ENCODE measurements at regions not wholly inside any gene's neighbourhood (a gene's known extent, or its start where the extent isn't known, plus 50 kb on each side); places are given as distances from the start of the nearest gene placed in this dataset.

GRCh38 chr6:99138445-99138844 lies 190.7 kb upstream of the FBXL4 start:
- no peak for DNase-seq

DNA sequence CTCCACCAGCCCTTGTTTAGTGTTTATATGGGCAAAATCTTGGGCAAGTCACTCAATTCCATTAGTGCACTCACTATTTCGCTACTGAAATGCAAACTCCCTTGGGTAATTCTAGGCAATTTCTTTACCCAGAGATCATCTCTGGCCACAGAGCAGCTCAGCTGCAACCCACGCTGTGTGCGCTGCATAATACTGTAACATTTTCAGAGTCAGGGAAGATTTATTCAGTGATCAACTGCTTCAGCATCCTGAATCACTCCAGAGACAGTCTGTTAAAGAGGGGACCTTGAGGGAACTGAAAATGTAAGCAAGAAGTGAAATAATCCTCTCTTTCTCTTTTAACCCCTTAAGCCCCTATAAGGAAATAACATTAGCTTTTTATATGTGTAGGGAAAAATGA lies 189.6 kb upstream of the FBXL4 start:
- DNase-seq: no peak

- DNase-seq: no peak
These were observed 188.7 kb upstream of the FBXL4 start for GRCh38 chr6:99136488-99136887.

GRCh38 chr6:99132026-99132635 lies 184.4 kb upstream of the FBXL4 start:
- no peak for DNase-seq

GRCh38 chr6:99130897-99131873 lies 183.4 kb upstream of the FBXL4 start:
- DNase-seq: no peak

GRCh38 chr6:99129835-99130234 lies 182.1 kb upstream of the FBXL4 start:
- DNase-seq: no peak

- no peak for DNase-seq
These were observed 174.0 kb upstream of the FBXL4 start for GRCh38 chr6:99121748-99122147.

- DNase-seq: no peak
These were observed 172.9 kb upstream of the FBXL4 start for GRCh38 chr6:99120641-99121040.

GRCh38 chr6:99119109-99120031 lies 171.6 kb upstream of the FBXL4 start:
- DNase-seq: peak; percentile 58

DNA sequence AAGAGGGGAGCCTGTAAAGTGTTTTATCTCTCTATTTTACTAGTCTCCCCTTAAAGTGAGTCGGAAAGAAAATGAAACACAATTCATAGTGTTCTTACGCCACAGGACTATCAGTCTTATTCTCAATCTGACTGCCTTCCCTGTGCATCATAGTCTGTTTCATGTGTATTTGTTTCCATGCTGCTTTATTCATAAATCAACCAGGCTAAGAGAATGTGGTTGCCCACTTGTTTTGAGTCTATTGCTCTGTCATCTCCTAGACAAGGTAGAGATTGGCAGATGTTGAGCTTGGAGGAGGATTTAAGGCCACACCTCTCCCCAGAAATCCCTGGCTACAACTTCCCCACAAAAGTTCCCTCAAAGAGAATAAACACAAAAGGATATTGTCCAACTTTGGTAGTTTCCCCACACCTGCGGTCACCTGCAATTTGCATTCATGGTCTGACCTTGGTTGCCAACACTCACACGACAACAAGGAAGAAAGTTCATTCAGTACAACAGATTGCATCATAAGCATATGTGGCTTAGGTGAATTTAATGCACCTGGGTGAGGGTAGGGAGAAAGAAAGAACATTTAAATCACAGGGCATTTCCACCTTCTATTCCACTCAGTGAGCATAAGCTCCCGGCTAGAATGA lies 167.1 kb upstream of the FBXL4 start:
- DNase-seq: no peak

DNA sequence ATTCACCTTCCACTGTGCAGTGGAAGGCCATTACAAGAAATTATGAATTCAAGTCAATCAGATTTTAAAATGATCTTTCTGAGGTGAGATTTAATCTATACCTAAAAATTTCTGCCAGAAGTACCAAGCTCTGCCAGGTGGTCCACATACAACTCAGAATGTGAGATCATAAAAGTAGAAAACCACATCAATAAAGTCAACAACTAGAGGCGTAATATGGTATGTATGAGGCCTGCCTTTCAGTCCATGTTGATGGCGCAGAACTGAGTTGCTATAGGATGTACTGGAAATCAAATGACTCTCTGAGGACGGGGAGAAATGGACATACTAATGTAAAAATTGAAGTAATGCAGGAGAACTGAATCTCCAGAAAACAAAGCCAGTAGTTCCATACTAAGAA lies 163.8 kb upstream of the FBXL4 start:
- no peak for DNase-seq

DNA sequence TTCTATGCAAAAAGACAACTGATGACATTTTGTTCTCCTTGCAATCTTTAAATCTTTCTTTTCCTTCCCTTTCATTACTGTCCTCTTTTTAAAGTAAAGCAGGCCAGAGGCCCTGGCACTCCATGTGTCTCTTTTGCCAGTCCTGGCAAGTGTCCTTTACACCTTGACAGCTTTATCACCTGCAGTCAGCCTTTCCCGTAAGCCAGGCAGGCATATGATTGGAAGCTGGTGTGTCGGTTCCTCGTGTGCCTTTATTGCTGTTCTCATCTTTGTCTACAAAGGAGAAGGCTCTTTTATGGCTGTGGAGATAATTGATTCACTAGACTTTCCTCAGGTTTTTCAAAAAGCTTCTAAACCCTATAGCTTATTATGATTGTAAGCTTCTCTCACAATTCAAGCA lies 162.3 kb upstream of the FBXL4 start:
- DNase-seq: no peak

DNA sequence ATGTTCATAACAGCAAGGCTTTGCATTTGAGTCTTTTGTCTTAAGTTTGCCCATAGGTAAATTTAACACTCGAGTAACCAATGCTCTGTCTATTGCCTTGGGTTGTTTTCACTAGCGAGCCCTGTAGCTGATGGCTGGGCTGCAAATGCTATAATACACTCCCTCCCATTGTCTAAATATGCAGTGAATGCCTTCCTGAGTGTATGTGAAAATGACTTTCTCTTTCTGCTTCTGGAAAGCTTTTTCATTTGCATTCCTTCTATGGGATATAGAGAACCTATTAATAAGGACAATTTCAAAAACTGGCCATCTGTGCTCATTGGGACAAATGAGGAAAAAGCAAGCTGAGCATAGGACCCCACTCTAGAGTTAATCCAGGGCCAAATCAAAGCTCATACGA lies 156.5 kb upstream of the FBXL4 start:
- no peak for DNase-seq

DNA sequence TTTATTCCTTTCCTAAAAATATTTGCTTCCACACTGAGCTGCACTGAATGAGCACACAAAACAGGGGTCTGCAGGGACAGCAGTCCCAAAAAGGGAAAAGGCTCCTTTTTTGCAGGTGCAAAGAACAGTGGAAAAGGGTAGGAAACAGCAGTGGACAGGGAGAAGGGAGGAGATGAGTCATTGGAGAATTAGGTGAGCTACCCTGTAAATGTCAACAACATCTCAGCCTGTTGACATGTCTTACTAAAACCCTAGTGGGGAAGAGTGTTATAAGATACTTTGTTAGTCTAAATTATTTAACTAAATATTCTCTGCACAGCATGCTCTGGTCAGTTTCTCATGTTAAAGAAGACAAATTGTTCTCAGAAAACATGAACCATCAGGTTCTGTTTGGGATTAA lies 151.5 kb upstream of the FBXL4 start:
- no peak for DNase-seq

DNA sequence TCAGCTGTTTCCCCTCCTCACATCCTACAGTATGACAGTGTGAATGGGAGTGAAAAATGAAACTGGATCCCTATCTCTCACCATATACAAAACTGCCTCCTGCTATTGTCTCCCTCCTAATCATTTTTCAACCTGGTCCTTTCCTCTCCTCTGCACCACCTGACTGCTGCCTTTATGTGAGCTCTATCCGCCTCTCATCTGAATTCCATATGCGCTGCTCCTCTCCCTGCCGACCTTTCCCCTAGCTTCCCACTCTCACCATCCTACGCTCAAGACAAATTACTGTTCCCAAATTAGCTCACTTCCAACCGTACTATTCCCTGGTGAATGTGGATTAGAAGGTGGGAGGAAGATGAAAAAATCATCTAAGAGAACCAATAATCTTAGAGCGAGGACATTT lies 148.4 kb upstream of the FBXL4 start:
- DNase-seq: no peak

GRCh38 chr6:99093456-99094190 lies 145.9 kb upstream of the FBXL4 start:
- no peak for DNase-seq

- DNase-seq: no peak
These were observed 144.7 kb upstream of the FBXL4 start for GRCh38 chr6:99092461-99092860.

- no peak for DNase-seq
These were observed 144.2 kb upstream of the FBXL4 start for GRCh38 chr6:99091985-99092384.

DNA sequence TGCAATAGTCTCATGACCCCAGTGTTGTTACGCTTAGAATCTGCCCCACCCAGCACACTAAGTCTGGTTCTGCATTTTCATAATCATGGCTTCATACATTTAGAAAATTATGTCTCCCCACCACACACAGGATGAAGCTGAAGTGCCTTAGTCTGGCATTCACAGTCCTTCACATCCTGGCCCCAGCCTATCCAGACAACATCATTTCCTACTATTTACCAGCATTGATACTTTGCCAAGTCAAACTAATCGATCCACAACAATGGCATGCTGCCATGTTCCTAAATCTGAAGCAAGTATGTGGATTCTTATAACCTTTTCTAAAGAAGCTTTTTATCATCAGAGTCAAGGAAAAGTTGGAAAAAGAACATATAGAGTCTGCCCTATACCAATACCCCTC lies 132.4 kb upstream of the FBXL4 start:
- DNase-seq: no peak

DNA sequence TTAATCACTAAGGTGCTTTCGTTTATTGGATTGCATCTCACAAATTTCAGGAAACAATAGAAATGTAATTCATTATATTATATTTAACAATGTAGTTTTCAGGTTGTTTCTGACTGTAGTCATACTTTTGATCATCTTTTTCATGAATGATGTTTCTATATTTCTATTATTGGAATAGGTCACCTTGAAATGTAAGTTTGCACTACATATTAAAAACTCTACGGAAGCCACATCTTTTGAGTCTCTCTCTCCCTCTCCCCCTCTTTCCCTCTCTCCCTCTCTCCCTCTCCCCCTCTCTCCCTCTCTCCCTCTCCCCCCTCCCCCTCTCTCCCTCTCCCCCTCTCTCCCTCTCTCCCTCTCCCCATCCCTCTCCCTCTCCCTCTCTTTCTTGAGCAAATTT lies 131.3 kb upstream of the FBXL4 start:
- no peak for DNase-seq

- DNase-seq: no peak
These were observed 125.5 kb upstream of the FBXL4 start for GRCh38 chr6:99073223-99073622.

DNA sequence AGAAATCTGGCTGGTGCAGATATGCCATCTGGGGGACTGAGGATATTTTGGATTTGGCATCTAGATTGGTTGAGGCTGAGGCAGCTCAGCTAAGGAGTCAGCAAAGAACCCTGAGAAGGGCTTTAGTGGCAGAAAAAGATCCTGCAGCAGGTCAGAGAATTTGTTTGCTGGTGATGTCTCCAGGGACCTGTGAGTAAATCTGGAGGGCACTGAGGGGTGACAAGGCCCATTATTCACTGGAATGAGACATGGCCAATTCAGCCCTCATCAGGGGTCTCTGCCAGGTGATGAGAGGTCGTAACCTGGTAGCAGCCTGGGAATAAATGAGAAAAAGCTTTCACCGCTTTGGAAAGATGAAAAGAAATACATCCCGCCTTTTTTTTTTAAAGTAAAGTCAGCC lies 118.3 kb upstream of the FBXL4 start:
- no peak for DNase-seq

Measured in NCI-H1436 (cell line).